HG03342 (cell line): ENCODE measurements at regions not wholly inside any gene's neighbourhood (a gene's known extent, or its start where the extent isn't known, plus 50 kb on each side); places are given as distances from the start of the nearest gene placed in this dataset.

Source experiments
- ATAC-seq: cut with Tn5 transposase; IDR thresholded peaks from one replicate; pipeline ENCODE4 v1.9.1; 2021; ENCODE audit warnings: mild to moderate bottlenecking, moderate library complexity; ENCODE audit not compliant: unreplicated experiment

GRCh38 chr5:135127439-135128240 lies 93.6 kb upstream of the PITX1 start:
- no peak for ATAC-seq

- ATAC-seq, result no peak
These were observed 92.8 kb upstream of the PITX1 start for GRCh38 chr5:135126688-135127438.

- ATAC-seq, result no peak
These were observed 90.7 kb upstream of the PITX1 start for GRCh38 chr5:135124724-135125123.

- ATAC-seq, result no peak
These were observed 90.1 kb upstream of the PITX1 start for GRCh38 chr5:135124128-135124527.

GRCh38 chr5:135122797-135123196 lies 88.8 kb upstream of the PITX1 start:
- ATAC-seq, result no peak

GRCh38 chr5:135120951-135121350 lies 86.9 kb upstream of the PITX1 start:
- no peak for ATAC-seq

- no peak for ATAC-seq
These were observed 85.5 kb upstream of the PITX1 start for GRCh38 chr5:135119481-135119880.

- no peak for ATAC-seq
These were observed 83.6 kb upstream of the PITX1 start for GRCh38 chr5:135117590-135117989.

GRCh38 chr5:135116160-135116561 lies 82.1 kb upstream of the PITX1 start:
- ATAC-seq, result no peak

- ATAC-seq, result no peak
These were observed 81.6 kb upstream of the PITX1 start for GRCh38 chr5:135115591-135115990.

GRCh38 chr5:135114759-135115158 lies 80.7 kb upstream of the PITX1 start:
- ATAC-seq, result no peak

- no peak for ATAC-seq
These were observed 78.1 kb upstream of the PITX1 start for GRCh38 chr5:135112008-135112725.

- ATAC-seq, result no peak
These were observed 77.0 kb upstream of the PITX1 start for GRCh38 chr5:135110785-135111596.

- no peak for ATAC-seq
These were observed 75.0 kb upstream of the PITX1 start for GRCh38 chr5:135108992-135109391.

GRCh38 chr5:135108569-135108968 lies 74.5 kb upstream of the PITX1 start:
- ATAC-seq, result no peak

GRCh38 chr5:135107986-135108385 lies 74.0 kb upstream of the PITX1 start:
- no peak for ATAC-seq

GRCh38 chr5:135106610-135107471 lies 72.8 kb upstream of the PITX1 start:
- no peak for ATAC-seq

GRCh38 chr5:135106136-135106535 lies 72.1 kb upstream of the PITX1 start:
- ATAC-seq, result no peak

- ATAC-seq, result no peak
These were observed 71.1 kb upstream of the PITX1 start for GRCh38 chr5:135105105-135105484.

- no peak for ATAC-seq
These were observed 69.5 kb upstream of the PITX1 start for GRCh38 chr5:135103575-135103853.
